H1 (cell line): ENCODE measurements at regions not wholly inside any gene's neighbourhood (a gene's known extent, or its start where the extent isn't known, plus 50 kb on each side); places are given as distances from the start of the nearest gene placed in this dataset.

Source experiments
- CTCF ChIA-PET: fragments of 300-600 bp; sonication (Branson Sonifier 250); formaldehyde crosslinking; loops from one replicate; lab custom pipeline; 2021; ENCODE audit not compliant: partially characterized antibody; lab: Charles Lee
- POLR2A ChIA-PET: fragments of 300-600 bp; sonication (Branson Sonifier 250); formaldehyde crosslinking; loops from one replicate; lab custom pipeline; 2021; ENCODE audit warnings: inconsistent platforms; ENCODE audit not compliant: partially characterized antibody; lab: Charles Lee
- DNase-seq, 2 experiments: peaks; one replicate each; pipeline versions ENCODE4 v3.0.0 to v3.0.0-alpha.2; 2010 to 2022; ENCODE audit warnings: low spot score in 2 of 2, low read depth in 1 of 2, mixed read lengths in 1 of 2
- FAIRE-seq: peaks from 2 replicates; lab custom pipeline; 2011; peaks lifted over from hg19 to GRCh38; lab: Jason Lieb, UNC
- H2AFZ ChIP-seq: 2 replicates; pipeline ENCODE4 v1.8.1; 2012; ENCODE audit warnings: low read length, inconsistent platforms
- H2AK5ac ChIP-seq: 2 replicates; pipeline ENCODE4 v1.6.1; 2013; ENCODE audit warnings: low read depth, low read length
- H2BK120ac ChIP-seq: replicated peaks from 2 replicates; pipeline ENCODE3; 2013; ENCODE audit warnings: low read depth, low read length, inconsistent platforms
- H2BK12ac ChIP-seq: 2 replicates; pipeline ENCODE4 v1.6.1; 2013; ENCODE audit warnings: low read depth, low read length
- H2BK15ac ChIP-seq: 2 replicates; pipeline ENCODE4 v1.6.1; 2013; ENCODE audit warnings: low read length
- H2BK20ac ChIP-seq: 2 replicates; pipeline ENCODE4 v1.6.1; 2013; ENCODE audit warnings: low read length
- H2BK5ac ChIP-seq: 2 replicates; pipeline ENCODE4 v1.6.1; 2013; ENCODE audit warnings: low read depth, low read length
- H3K14ac ChIP-seq: 2 replicates; pipeline ENCODE4 v1.6.1; 2013; ENCODE audit warnings: inconsistent platforms; ENCODE audit not compliant: insufficient read length
- H3K18ac ChIP-seq: 2 replicates; pipeline ENCODE4 v1.6.1; 2013; ENCODE audit warnings: low read length; ENCODE audit errors: extremely low read depth
- H3K23ac ChIP-seq: 2 replicates; pipeline ENCODE4 v1.6.1; 2013; ENCODE audit warnings: inconsistent platforms; ENCODE audit not compliant: insufficient read length
- H3K23me2 ChIP-seq: 2 replicates; pipeline ENCODE4 v1.6.1; 2013; ENCODE audit warnings: low read depth, low read length
- H3K27ac ChIP-seq: 2 replicates; pipeline ENCODE4 v1.6.1; 2011; ENCODE audit warnings: low read depth, low read length, inconsistent platforms
- H3K27me3 ChIP-seq, 4 experiments: replicated peaks in 1 of 4; 1 replicate in 1 of 4; 2 replicates in 3 of 4; pipeline versions ENCODE4 v1.6.1 to v1.8.1; 2011 to 2013; ENCODE audit warnings: low read length in 3 of 4, mild to moderate bottlenecking in 3 of 4, inconsistent platforms in 2 of 4, mixed read lengths in 2 of 4, moderate library complexity in 1 of 4; ENCODE audit not compliant: control insufficient read depth in 3 of 4, insufficient read depth in 3 of 4; ENCODE audit errors: extremely low read depth in 1 of 4
- H3K36me3 ChIP-seq, 4 experiments: 2 replicates each; pipeline versions ENCODE4 v1.6.1 to v1.8.1; 2011 to 2013; ENCODE audit warnings: mild to moderate bottlenecking in 4 of 4, low read length in 3 of 4, moderate library complexity in 2 of 4, control low read depth in 1 of 4, inconsistent platforms in 1 of 4; ENCODE audit not compliant: insufficient read depth in 4 of 4, control insufficient read depth in 2 of 4
- H3K4ac ChIP-seq: replicated peaks from 2 replicates; pipeline ENCODE3; 2013; ENCODE audit warnings: low read length, low read depth, mixed read lengths, inconsistent platforms; ENCODE audit not compliant: insufficient read length
- H3K4me1 ChIP-seq, 4 experiments: replicated peaks in 1 of 4; 1 replicate in 1 of 4; 2 replicates in 3 of 4; pipeline versions ENCODE4 v1.6.1 to v1.8.1; 2011 to 2013; ENCODE audit warnings: low read length in 3 of 4, inconsistent platforms in 2 of 4, mixed read lengths in 1 of 4; ENCODE audit not compliant: insufficient read depth in 4 of 4, control insufficient read depth in 3 of 4
- H3K4me2 ChIP-seq, 2 experiments: 2 replicates each; pipeline versions ENCODE4 v1.6.1 to v1.8.1; 2011 to 2013; ENCODE audit warnings: low read depth in 2 of 2, low read length in 2 of 2, control low read depth in 1 of 2, inconsistent platforms in 1 of 2, mild to moderate bottlenecking in 1 of 2; ENCODE audit not compliant: insufficient read depth in 1 of 2
- H3K4me3 ChIP-seq, 4 experiments: fragments of 200-600, 300-600 bp in 1 of 4; sonication (generic), shearing (Covaris generic), sonication (Bioruptor Twin) in 1 of 4; 2 replicates each; pipeline versions ENCODE4 v1.5.1 to v1.8.1; 2011 to 2016; ENCODE audit warnings: low read length in 4 of 4, low read depth in 3 of 4, control low read depth in 2 of 4, inconsistent platforms in 2 of 4, mild to moderate bottlenecking in 2 of 4, mixed read lengths in 1 of 4, moderate library complexity in 1 of 4; ENCODE audit not compliant: insufficient read depth in 2 of 4; ENCODE audit errors: extremely low read depth in 1 of 4
- H3K56ac ChIP-seq: replicated peaks from 2 replicates; pipeline ENCODE3; 2013; ENCODE audit warnings: low read depth, mild to moderate bottlenecking, mixed read lengths, low read length, inconsistent platforms; ENCODE audit not compliant: insufficient read length
- H3K79me1 ChIP-seq: 2 replicates; pipeline ENCODE4 v1.6.1; 2013; ENCODE audit warnings: low read depth, low read length, control low read depth
- H3K79me2 ChIP-seq, 2 experiments: 2 replicates each; pipeline versions ENCODE4 v1.6.1 to v1.8.1; 2012 to 2013; ENCODE audit warnings: low read length in 2 of 2, mild to moderate bottlenecking in 2 of 2, inconsistent platforms in 1 of 2; ENCODE audit not compliant: insufficient read depth in 2 of 2, control insufficient read depth in 1 of 2
- H3K9ac ChIP-seq, 4 experiments: replicated peaks in 1 of 4; 1 replicate in 1 of 4; 2 replicates in 3 of 4; pipeline versions ENCODE4 v1.6.1 to v1.8.1; 2011 to 2013; ENCODE audit warnings: low read depth in 3 of 4, low read length in 3 of 4, control low read depth in 2 of 4, mild to moderate bottlenecking in 2 of 4, moderate library complexity in 2 of 4, inconsistent platforms in 1 of 4; ENCODE audit errors: extremely low read depth in 1 of 4
- H3K9me3 ChIP-seq, 2 experiments: 2 replicates each; pipeline versions ENCODE4 v1.6.1 to v1.8.1; 2012 to 2013; ENCODE audit warnings: mild to moderate bottlenecking in 2 of 2, moderate library complexity in 2 of 2, control low read depth in 1 of 2, inconsistent platforms in 1 of 2, low read depth in 1 of 2, low read length in 1 of 2, mixed read lengths in 1 of 2; ENCODE audit not compliant: insufficient read depth in 2 of 2
- H4K20me1 ChIP-seq, 2 experiments: replicated peaks in 1 of 2; 2 replicates each; pipeline versions ENCODE3 to v1.8.1; 2011 to 2013; ENCODE audit warnings: inconsistent platforms in 2 of 2, low read length in 2 of 2, mild to moderate bottlenecking in 1 of 2; ENCODE audit not compliant: insufficient read depth in 2 of 2, control insufficient read depth in 1 of 2
- H4K5ac ChIP-seq: 2 replicates; pipeline ENCODE4 v1.6.1; 2013; ENCODE audit warnings: low read length, low read depth, mixed read lengths, inconsistent platforms; ENCODE audit not compliant: insufficient read length
- H4K8ac ChIP-seq: 2 replicates; pipeline ENCODE4 v1.8.0; 2013; ENCODE audit warnings: mild to moderate bottlenecking, moderate library complexity, low read length, inconsistent platforms; ENCODE audit not compliant: insufficient read depth; ENCODE audit errors: extremely low read depth
- H4K91ac ChIP-seq: replicated peaks from 2 replicates; pipeline ENCODE3; 2013; ENCODE audit warnings: low read length, mixed read lengths, inconsistent platforms; ENCODE audit not compliant: insufficient read length
- EZH2 ChIP-seq: fragments of 200-600 bp; sonication (generic); IDR thresholded peaks from 2 replicates; pipeline ENCODE4 v1.7.1; 2012; ENCODE audit warnings: low read depth, mild to moderate bottlenecking, moderate library complexity, low read length, inconsistent platforms; ENCODE audit not compliant: severe bottlenecking
- POLR2AphosphoS5 ChIP-seq: IDR thresholded peaks from 2 replicates; pipeline ENCODE4 v1.6.1; 2011; ENCODE audit warnings: low read depth, low read length
- RFX5 ChIP-seq: IDR thresholded peaks from 2 replicates; pipeline ENCODE4 v1.6.1; 2011; ENCODE audit warnings: low read depth, low read length, improper control_type of control experiment, borderline replicate concordance
- SP4 ChIP-seq: IDR thresholded peaks from 2 replicates; pipeline ENCODE4 v1.6.1; 2012; ENCODE audit warnings: low read length, inconsistent platforms
- TAF7 ChIP-seq: optimal IDR thresholded peaks from 2 replicates; pipeline ENCODE3; 2011; ENCODE audit warnings: low read depth, mild to moderate bottlenecking, inconsistent platforms, low read length, moderate library complexity, borderline replicate concordance
- TCF12 ChIP-seq: IDR thresholded peaks from 2 replicates; pipeline ENCODE4 v1.6.1; 2011; ENCODE audit warnings: low read depth, mild to moderate bottlenecking, low read length
- WGBS, 2 experiments: shearing (Covaris generic) in 1 of 2; methylation state at CpG; one replicate each; pipeline versions ENCODE4 v1.1.6 to v1.1.7; 2013 to 2015; ENCODE audit warnings: low lambda C conversion rate in 2 of 2, mixed read lengths in 2 of 2, inconsistent platforms in 1 of 2, low coverage in 1 of 2, missing lambda C conversion rate in 1 of 2; ENCODE audit not compliant: insufficient replicate concordance in 2 of 2, insufficient coverage in 1 of 2, insufficient read length in 1 of 2; ENCODE audit errors: extremely low coverage in 1 of 2, missing lambda C conversion rate in 1 of 2; 5-methylcytosine and 5-hydroxymethylcytosine counted together

DNA sequence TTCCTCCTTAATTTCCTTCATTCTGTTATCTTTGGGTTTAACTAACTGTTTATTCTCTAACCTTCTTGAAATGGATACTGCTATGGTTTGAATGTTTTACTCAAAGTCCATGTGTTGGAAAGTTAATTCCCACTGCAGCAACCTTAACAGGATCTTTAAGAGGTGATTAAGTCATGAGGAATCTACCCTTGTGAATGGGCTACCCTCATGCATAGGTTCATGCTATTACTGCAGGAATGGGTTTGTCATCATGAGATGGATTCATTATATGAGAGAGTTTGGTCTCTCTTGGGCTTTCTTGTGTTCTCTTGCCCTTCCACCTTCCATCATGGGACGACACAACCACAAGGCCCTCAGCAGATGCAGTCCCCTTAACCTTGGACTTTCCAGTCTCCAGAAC lies 516.9 kb downstream of the ADGRL2 start:
- H2BK20ac ChIP-seq = no peak overlapping the region
- no peak overlapping the region for H3K56ac ChIP-seq
- DNase-seq (no peak), FAIRE-seq (no peak)
- no peak overlapping the region for H3K4ac ChIP-seq
- no peaks in the 10 kb centered on the region for H3K23me2 ChIP-seq
- H3K9ac ChIP-seq = no peak overlapping the region
- H2BK12ac ChIP-seq = no peak overlapping the region
- CTCF ChIA-PET = no interaction called here
- H4K5ac ChIP-seq = no peak overlapping the region
- H3K4me2 ChIP-seq = no peak overlapping the region
- no peak overlapping the region for H3K14ac ChIP-seq
- no peak overlapping the region for H3K18ac ChIP-seq
- H2AFZ ChIP-seq = 0 out of 2 replicates have a peak overlapping the region, but pooled peaks have one; percentile 22
- H3K4me1 ChIP-seq = no peaks in the 10 kb centered on the region
- H3K27ac ChIP-seq = no peak overlapping the region
- POLR2A ChIA-PET = no interaction called here
- no peak overlapping the region for H2BK5ac ChIP-seq
- H3K23ac ChIP-seq = no peak overlapping the region
- H2BK120ac ChIP-seq = no peak overlapping the region
- no peak for TF ChIP-seq POLR2AphosphoS5
- no peak for TF ChIP-seq TCF12
- no peak for TF ChIP-seq SP4
- TF ChIP-seq RFX5 = no peak
- no peak for TF ChIP-seq TAF7
- no peak for TF ChIP-seq EZH2
- H3K4me3 ChIP-seq = no peak overlapping the region
- no peaks in the 10 kb centered on the region; a peak in 1 of 8 replicates for H3K36me3 ChIP-seq
- no peaks in the 10 kb centered on the region for H4K20me1 ChIP-seq
- H2BK15ac ChIP-seq = no peak overlapping the region
- no peak overlapping the region for H4K91ac ChIP-seq
- H3K9me3 ChIP-seq = no peaks in the 10 kb centered on the region
- H4K8ac ChIP-seq = no peak overlapping the region
- WGBS, 2 experiments = 87% methylated on average over 1 of the region's 1 CpG; no CpG with 5 or more reads in 1 of the 2 experiments
- no peak overlapping the region for H2AK5ac ChIP-seq
- no peaks in the 10 kb centered on the region for H3K79me1 ChIP-seq
- H3K27me3 ChIP-seq = no peaks in the 10 kb centered on the region
- no peaks in the 10 kb centered on the region for H3K79me2 ChIP-seq
